NB4 (cell line): ENCODE measurements at regions not wholly inside any gene's neighbourhood (a gene's known extent, or its start where the extent isn't known, plus 50 kb on each side); places are given as distances from the start of the nearest gene placed in this dataset.

Experiments
- CTCF ChIP-seq: IDR thresholded peaks from one replicate; pipeline ENCODE4 v1.5.1; 2012; ENCODE audit warnings: low read depth, low read length
- MYC ChIP-seq: IDR thresholded peaks from 2 replicates; pipeline ENCODE4 v1.6.1; 2011; ENCODE audit warnings: low read depth, low read length

- TF ChIP-seq CTCF (no peak), MYC (no peak)
Observed at GRCh38 chr4:110735686-110736085, 112.8 kb upstream of the PITX2 start.
